ENCODE measurements at regions not wholly inside any gene's neighbourhood (a gene's known extent, or its start where the extent isn't known, plus 50 kb on each side); places are given as distances from the start of the nearest gene placed in this dataset.
"Not testable (repeated sequence)": the region's sequence is repeated elsewhere in the genome, so short reads cannot be mapped to it uniquely, and the experiment has no call there.

DNA sequence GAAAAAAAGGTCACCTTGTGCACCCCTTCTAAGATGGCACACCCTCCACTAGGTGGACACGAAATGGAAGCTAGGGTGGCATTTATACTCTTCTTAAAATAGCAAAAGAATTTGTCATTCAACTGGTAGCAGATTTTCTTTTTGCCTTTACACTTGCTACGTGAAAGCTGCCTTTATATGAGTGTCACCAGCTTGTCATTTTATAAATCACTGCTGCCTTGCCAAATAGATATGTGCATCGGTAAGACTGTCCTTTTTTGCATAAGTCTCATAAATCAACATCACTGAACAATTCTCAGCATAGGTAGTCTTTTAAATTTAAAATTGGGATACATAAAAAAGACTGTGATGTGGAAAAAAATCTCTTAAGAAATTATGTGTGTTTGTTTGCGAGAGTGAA is 764.1 kb downstream of the TDRD15 start:
- no peak for DNase-seq (ENCODE audit: low spot score)

DNA sequence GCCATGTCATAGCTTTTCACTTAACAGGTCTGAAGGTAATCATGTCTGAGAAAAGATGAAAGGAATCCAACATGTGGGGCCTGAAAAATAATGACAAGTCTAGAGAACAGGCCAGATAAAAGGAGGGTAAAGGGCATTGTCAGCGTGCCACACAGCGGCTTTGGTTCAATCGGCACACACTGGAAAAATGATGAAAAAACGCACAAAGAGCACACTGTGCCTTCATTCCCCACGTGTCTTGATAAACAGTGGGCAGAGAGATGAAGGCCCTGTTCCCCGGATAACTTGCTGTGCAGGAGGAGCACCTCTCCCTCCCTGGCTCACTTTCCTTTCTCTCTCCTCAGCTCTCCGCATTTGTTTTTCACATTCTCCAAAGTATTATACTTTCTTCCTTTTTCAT is 766.3 kb downstream of the TDRD15 start:
- DNase-seq (ENCODE audit: low spot score) = no peak

DNA sequence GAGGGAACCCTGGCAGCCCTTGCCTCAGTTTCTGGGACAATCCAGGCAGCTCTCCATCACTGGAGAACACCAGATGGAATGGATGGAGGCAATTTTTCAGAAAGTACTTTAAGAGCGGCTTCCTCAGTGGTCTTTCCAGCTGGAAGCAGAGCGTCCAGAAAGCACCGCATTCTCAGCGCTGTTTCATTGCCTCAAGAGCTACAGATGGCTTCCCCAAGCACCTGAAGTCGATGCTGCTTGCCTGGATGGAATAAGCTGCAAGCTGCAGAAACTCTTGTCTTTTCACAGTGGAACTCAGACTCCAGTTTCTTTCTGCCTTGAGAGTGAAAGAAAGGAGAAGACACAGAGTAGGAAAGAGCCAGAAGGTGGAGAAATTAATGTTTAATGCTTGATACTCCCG is 766.9 kb downstream of the TDRD15 start:
- DNase-seq (ENCODE audit: low spot score) = no peak

DNA sequence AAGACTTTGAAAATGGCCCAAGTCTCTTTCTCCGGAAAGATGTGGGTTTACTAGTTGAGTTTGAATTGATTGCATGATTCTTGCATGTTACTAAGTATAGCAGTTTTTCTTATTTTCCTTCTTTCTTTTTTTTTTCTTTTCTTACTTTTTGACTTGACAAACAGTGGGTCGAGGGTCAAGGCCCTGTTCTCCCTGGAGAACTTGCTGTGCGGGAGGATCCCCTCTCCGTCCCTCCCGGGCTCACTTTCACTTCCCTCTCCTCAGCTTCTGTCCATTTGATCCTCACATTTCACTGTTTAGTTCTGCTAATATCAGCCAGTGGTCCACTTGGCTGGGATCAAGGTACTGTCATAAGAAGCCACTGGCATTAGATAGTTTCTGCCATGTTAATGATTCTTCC is 767.4 kb downstream of the TDRD15 start:
- DNase-seq (ENCODE audit: low spot score) = no peak

DNA sequence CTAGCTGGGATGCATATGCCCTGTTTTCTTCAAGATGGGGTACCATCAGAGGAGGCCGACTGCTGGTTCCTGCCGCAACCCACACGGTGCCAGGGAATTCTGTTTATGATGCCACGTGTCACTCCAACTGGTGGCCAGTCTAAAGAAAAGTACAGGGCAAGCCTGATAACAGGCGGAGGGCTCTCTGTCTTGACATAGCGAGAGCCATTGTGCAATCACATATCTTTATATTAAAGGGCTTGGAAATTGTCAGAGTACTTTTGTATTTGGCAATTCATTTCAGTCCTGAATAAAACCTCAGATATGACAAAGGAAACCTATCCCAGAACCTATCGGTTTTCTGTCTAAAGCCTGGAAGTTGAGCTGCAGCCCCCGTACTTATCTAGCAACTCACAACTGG is 768.4 kb downstream of the TDRD15 start:
- no peak for DNase-seq (ENCODE audit: low spot score)

DNA sequence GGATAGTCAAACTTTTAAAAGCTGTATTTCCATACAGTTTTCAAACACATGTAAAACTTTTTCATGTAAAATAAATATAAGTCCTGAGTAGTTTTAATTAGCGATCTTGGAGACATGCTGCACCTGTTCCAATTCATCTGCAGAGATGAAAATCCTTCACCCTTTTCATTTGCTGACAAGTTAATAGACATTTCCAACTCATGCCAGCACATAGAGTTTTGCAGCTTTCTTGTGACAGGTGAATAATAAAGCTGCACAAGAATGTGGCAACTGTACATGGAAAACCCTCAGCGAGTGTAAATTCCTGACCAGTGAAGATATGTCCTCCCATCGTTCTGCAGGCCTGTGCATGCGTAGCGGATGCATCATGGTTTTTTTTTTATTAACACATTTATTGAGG is 771.4 kb downstream of the TDRD15 start:
- DNase-seq (ENCODE audit: low spot score) = no peak

DNA sequence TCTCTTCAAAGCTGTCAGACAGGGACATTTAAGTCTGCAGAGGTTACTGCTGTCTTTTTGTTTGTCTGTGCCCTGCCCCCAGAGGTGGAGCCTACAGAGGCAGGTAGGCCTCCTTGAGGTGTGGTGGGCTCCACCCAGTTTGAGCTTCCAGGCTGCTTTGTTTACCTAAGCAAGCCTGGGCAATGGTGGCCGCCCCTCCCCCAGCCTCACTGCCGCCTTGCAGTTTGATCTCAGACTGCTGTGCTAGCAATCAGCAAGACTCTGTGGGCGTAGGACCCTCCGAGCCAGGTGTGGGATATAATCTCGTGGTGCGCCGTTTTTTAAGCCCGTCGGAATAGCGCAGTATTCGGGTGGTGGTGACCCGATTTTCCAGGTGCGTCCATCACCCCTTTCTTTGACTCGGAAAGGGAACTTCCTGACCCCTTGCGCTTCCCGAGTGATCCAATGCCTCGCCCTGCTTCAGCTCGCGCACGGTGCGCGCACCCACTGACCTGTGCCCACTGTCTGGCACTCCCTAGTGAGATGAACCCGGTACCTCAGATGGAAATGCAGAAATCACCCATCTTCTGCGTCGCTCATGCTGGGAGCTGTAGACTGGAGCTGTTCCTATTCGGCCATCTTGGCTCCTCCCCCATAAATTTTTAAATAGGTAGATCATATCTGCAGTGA is 785.1 kb downstream of the TDRD15 start:
- DNase-seq (ENCODE audit: low spot score) = not testable (repeated sequence)

DNA sequence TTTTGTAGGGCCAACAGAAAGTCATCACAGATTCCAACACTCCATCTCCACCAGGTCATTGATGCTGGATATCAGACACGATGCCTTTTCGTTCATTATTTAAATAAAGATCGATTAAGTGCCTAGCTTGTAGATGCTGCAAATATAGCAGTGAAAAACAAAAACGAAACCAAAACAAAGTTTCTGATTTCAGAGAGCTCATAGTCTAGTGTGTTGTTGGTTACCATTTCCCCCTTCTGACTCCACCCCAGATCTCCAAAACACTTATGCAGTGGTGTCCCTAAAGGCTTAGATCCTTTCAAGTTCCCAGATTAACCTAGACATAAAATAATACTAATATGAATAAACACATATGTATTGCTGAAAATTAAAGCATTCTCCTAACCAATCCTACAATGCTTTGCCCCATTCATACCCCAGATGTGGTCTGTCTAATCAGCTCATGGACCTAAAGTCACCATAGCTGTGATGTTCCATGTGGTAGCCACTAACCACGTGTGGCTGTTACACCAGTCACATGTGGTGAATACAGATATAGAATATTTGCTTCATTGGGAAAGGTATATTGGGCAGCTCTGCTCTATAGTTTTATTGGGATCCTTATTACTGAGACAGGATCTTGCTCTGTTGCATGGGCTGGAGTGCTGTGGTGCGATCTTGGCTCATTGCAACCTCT is 787.2 kb downstream of the TDRD15 start:
- no peak for DNase-seq (ENCODE audit: low spot score)

DNA sequence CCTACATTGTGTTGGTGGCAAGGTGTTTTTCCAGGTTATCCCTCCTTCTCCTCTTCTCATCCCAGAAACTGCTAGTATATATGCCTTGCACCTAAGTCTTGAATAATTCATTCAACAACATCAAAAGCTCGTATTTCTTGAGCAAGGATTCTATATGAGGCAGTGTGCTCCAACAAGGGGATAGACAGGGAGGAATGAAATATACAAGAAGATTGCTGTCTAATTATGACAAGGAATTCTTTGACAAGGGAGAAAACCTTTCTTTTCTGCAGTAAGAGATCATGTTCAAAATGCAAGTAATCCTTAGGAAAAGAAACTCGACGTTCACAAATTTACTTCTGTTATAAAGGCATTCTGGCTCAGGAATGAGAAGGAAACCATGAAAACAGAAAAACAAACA is 788.6 kb downstream of the TDRD15 start:
- no peak for DNase-seq (ENCODE audit: low spot score)

DNA sequence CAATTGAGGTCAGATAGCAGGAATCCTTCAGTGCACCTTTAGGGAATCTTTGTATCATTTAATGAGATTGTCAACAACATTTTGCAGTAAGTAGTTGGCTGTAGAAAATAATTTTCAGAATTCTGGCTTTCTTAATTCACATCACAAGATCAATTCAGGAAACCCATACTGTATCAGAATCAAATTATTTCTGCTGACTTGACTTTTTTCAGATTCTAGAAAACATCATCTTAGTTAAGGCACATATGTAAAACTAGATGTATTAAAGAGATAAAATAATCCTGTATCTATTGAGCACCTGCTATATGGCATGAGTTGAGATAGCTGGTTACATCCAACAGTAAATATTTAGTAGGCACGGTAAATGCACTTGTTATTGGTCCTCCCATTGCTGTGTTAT is 791.4 kb downstream of the TDRD15 start:
- no peak for DNase-seq (ENCODE audit: low spot score)

DNA sequence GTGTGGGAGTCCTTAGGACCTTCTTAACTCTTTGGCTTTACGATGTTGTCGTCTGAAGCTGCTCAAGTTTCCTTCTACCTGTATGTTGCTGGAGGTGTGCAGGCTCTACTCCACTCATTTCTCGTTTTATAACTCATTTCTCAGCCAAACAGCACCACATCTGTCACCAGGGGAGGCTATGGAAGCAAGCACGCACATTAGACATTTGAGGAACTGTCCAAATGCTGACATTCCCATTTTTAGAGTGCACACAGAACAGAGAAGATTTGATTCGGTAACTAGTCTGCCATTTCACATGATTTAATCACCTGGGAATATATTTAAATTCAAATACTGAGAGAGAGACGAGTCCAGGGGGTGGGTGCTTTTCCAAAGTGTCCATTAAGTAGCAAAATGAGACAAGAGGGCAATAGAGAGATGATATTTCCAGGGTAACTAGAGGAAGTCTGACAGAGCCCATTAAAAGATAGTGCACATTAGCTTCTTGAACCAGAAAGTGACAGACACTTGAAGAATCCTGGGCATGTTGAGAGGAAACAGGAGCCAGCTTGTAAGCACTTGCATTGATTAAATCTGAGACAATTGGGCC is 793.3 kb downstream of the TDRD15 start:
- no peak for DNase-seq (ENCODE audit: low spot score)

DNA sequence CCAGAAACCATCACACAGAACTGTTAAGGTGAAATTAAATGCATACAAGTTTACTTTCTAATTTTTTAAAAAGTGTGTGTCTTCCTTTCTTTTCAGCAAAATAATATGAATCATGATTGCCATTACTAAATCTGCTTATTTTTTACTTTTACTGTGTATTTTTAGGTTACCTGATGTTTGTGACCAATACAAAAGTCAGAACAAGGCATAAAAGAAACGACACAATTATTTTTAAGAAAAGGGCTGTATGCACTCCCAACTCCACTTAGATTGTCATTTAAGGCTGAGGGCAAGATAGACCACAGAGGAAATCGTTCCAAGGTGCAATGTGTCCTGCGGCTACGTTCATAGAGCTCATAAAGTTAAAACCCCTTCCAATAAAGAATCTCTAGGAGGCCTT is 797.0 kb downstream of the TDRD15 start:
- no peak for DNase-seq (ENCODE audit: low spot score)

DNA sequence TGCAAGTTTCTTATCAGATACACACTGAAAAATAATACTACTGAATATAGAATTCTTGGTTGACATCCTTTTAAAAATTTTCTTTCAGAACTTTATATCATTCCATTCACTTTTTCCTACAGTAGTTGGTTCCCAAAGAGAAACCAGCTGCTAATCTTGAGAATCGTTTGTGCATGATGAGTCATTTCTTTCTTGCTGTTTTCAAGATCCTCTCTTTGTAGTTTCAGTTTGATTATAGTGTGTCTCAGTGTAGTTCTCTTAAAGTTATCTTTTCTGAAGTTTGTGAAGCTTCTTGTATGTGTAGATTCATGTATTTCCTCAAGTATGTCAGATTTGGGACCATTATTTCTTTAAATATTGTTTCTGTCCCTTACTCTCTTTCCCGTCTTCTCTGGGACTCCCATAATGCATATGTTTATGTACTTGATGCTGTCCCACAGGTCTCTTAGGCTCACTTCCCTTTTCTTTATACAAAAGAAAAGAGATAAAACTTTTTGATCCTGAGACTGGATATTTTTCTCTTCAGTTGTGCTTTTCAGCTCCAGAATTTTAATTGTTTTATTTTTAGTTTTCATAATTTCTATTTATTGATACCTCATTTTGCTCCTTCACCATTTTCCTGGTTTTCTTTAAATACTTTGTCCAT is 801.0 kb downstream of the TDRD15 start:
- DNase-seq (ENCODE audit: low spot score) = no peak

DNA sequence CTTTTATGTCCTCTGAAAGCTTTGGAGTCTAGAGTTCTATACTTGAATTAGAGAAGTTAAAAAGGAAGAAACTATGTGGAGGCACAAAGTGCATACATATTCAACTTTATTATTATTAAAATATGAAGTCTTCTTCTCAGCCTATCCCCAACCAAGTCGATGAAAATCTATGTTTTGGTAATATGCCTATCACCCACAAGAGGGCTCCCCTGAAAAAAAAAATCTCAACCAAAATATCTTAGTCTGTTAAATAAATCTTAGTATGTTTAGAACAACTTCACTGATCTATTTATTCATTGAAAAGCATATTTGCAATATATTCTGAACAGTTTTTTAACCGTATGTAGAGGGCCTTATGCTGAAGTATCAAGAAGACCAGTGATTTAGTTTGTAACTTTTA is 804.5 kb downstream of the TDRD15 start:
- no peak for DNase-seq (ENCODE audit: low spot score)

DNA sequence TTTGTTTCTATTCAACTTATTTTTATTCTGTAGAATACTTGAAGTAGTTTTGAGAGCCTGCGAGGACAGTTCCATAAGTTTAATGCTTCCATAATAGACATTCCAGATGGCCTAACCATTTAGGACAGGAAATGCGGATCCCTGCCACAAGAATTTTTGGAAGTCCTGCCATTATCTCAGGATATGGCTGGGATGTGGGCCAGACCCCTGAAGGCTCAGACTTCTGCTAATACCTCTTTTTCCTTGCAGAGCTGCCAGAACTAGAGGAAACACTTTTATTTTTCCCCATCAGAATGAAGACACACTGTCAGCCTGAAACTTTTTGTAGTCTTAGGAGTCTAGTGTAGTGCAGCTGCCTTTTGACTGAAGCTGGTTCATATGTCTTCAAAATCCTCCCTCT is 806.5 kb downstream of the TDRD15 start:
- no peak for DNase-seq (ENCODE audit: low spot score)

DNA sequence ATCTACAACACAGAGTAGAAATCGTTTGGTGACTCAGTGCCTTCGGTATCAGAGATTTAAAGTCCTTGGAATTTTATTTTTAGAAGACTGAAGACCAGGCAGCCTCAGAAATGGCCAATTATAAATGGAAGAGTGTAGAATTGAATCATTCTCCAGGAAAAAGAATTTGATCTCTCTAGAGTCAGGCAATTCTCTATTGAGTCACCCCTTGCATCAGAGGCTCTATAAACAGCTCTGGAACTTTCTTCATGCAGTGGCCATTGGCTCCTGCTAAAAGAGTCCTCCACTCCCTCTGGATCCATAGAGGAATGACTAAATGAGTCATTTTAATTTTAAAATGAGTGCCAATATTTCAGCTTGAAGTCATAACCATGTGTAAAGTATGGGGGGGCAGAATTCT is 816.2 kb downstream of the TDRD15 start:
- DNase-seq (ENCODE audit: low spot score) = no peak

DNA sequence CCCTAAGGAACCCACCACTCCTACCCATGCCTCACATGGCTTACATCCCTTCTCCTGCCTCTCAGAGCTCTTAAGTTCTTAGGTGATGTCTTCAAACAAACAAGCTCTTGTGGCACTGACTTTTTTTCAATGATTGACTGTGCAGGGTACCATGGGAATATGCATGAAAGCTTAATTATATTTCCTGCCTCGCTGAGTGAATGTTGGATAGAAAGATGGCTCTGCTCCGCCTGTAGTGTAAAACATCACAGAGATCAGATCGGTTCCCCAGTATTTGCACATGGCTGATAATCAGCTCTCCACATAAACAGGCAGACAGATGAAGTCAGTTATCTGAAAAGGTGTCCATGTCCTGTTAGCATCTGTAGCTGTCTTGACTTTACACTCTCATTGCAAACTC is 820.8 kb downstream of the TDRD15 start:
- DNase-seq (ENCODE audit: low spot score) = no peak

DNA sequence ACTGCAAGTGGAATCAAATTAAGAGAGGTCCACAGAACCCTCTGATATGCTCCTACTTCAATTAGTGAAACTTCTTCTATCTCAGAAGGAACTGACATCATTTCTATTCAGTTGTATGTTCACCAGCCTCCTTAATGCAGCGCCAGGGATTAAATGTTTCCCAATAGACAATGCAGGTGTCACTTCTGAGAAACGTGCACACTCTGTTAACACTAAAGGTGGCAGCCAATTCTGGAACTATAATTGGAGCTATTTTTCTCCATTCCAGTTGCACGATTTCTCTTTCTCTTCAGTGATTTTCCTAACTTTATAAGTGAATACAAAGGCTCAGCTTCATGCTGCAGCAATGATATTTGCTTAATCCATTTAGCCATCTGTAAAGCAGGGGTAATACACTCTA is 821.9 kb downstream of the TDRD15 start:
- no peak for DNase-seq (ENCODE audit: low spot score)

DNA sequence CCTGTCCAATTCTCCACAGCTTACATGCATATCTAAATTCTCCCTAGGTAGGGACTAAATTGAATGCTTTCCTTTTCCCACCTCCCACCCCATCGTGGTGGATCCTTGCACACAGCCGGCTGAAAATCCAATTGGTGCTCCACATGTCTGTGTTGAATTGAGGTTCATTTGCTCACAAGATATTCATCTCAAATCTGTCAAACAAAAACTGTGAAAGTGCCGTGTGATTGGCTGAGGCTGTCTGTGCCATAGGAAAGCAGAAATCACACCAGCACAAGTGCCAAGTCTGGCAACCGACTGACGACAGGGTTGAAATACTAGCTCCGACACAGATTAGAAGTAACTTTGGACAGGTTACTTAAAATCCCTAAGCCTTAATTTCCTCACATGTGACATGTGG is 823.3 kb downstream of the TDRD15 start:
- no peak for DNase-seq (ENCODE audit: low spot score)

DNA sequence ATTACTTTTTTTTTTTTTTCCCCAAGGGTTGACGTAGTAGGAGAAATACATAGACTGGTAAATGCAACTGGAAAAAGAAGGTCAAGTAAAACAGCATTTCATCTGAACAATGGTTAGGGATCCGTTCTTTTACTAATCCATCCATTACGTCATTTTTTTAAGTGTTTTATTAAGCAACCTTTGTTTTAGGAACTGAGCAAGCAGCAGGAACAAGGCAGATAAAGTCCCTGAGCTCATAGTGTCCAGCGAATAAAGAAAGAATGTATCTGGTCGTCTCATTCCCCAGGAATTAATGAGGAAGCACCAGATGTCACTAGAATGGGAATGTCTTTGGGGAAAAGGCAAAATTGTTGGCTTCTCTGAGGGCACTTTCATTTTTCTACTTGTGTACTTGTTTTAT is 842.4 kb downstream of the TDRD15 start:
- no peak for DNase-seq (ENCODE audit: low spot score)

DNA sequence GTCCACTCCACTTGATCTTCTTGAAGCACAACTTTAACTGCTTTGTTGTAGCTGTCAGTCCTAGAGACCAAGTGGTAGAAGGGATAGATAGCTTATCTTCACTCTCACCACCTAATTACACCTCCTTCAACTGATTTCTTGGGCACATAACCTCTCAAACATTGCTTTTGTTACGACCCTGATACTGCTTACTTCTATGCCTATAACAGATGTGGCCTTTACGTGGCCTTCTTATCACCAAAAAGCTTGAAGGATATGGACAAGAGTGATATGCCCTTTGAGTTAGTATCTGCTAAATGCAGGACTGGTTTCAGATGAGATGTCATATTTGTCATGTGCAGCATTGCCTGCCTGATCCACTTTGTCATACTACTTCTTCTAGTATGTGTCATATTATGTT is 847.2 kb downstream of the TDRD15 start:
- DNase-seq (ENCODE audit: low spot score) = no peak

DNA sequence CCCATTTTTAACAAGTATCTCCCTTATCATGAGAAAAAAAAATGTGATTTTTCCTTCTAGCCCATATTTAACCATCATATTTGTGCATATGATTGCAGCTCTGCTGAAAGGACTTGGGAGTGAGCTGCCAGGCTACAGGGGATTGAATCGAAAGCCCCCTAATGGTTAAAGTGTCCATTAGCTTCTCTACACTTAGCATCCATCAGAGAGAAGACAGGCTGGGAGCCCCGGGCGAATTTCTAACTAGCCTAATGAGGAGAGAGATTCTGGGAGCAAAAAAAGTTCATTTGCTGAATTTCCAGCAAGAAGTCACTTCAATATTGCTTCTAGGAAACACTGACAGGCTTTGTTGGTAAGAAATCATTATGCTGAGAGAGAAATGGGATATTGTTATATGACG is 848.8 kb downstream of the TDRD15 start:
- no peak for DNase-seq (ENCODE audit: low spot score)

DNA sequence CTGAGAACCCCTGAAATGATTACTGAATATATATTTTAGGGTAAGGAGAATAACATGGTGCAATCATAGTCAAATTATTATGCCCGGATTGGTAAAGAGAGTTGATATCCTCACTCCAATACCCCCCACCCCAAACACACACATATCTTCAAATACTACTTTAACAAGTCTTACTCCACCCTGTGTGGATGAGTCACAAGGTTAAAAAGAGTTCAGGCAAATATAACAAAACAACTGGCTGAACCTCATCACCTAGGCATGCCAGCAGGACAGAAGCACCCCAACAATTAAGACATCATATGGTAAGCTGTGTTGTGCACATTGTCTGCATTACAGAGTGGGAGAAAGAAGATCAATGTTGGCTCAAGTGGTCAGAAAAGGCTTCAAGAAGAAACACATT is 857.4 kb downstream of the TDRD15 start:
- no peak for DNase-seq (ENCODE audit: low spot score)

Data from SW480 (cell line).